Liver (tissue), 8 donors: ENCODE measurements at regions not wholly inside any gene's neighbourhood (a gene's known extent, or its start where the extent isn't known, plus 50 kb on each side); places are given as distances from the start of the nearest gene placed in this dataset.

Source experiments
- DNase-seq: peaks from one replicate; pipeline ENCODE4 v3.0.0-alpha.2; 2017; ENCODE audit warnings: low spot score
- H3K27ac ChIP-seq, 2 donors: one replicate each; pipeline ENCODE4 v1.7.0; 2013; ENCODE audit warnings: inconsistent platforms in 2 of 2, low read length in 2 of 2, control low read depth in 1 of 2, low read depth in 1 of 2, mild to moderate bottlenecking in 1 of 2
- H3K27me3 ChIP-seq, 4 donors: one replicate each; pipeline versions ENCODE4 v1.6.1 to v1.7.0; 2013; ENCODE audit warnings: low read length in 3 of 4, inconsistent platforms in 1 of 4, mild to moderate bottlenecking in 1 of 4, moderate library complexity in 1 of 4; ENCODE audit not compliant: control insufficient read depth in 4 of 4, insufficient read depth in 4 of 4
- H3K36me3 ChIP-seq, 4 donors: one replicate each; pipeline versions ENCODE4 v1.6.1 to v1.7.0; 2013; ENCODE audit warnings: low read length in 3 of 4, mild to moderate bottlenecking in 3 of 4, low read depth in 1 of 4, moderate library complexity in 1 of 4; ENCODE audit not compliant: control insufficient read depth in 4 of 4, insufficient read depth in 3 of 4
- H3K4me1 ChIP-seq, 4 donors: one replicate each; pipeline versions ENCODE4 v1.6.1 to v1.7.0; 2013; ENCODE audit warnings: low read length in 3 of 4, mild to moderate bottlenecking in 3 of 4, moderate library complexity in 1 of 4; ENCODE audit not compliant: control insufficient read depth in 4 of 4, insufficient read depth in 4 of 4
- H3K4me3 ChIP-seq, 3 donors: one replicate each; pipeline versions ENCODE4 v1.6.1 to v1.7.0; 2013; ENCODE audit warnings: low read length in 3 of 3, control low read depth in 1 of 3, low read depth in 1 of 3, mild to moderate bottlenecking in 1 of 3
- H3K9ac ChIP-seq, 2 donors: one replicate each; pipeline ENCODE4 v1.7.0; 2013; ENCODE audit warnings: low read length in 2 of 2, mild to moderate bottlenecking in 2 of 2, moderate library complexity in 2 of 2, control low read depth in 1 of 2, low read depth in 1 of 2
- H3K9me3 ChIP-seq, 4 donors: one replicate each; pipeline versions ENCODE4 v1.6.1 to v1.7.0; 2013; ENCODE audit warnings: low read length in 3 of 4; ENCODE audit not compliant: control insufficient read depth in 4 of 4
- ATF3 ChIP-seq: IDR thresholded peaks from 2 replicates; pipeline ENCODE4 v1.6.1; 2016; ENCODE audit warnings: antibody characterized with exemption
- CTCF ChIP-seq: fragments of 150-350 bp; IDR thresholded peaks from 2 replicates; pipeline ENCODE4 v1.5.1; 2017; ENCODE audit warnings: improper control_type of control experiment, low read depth, low read length; ENCODE audit not compliant: missing input control
- EGR1 ChIP-seq, 2 donors: IDR thresholded peaks; 2 replicates each; pipeline ENCODE4 v1.6.1; 2016 to 2018; ENCODE audit warnings: antibody characterized with exemption in 2 of 2, low read depth in 2 of 2
- GABPA ChIP-seq, 2 donors: IDR thresholded peaks in 1 of 2; conservative IDR thresholded peaks in 1 of 2; 2 replicates each; pipeline ENCODE4 v1.6.1; 2016; ENCODE audit warnings: antibody characterized with exemption in 2 of 2, mild to moderate bottlenecking in 1 of 2, moderate library complexity in 1 of 2
- HNF4A ChIP-seq, 2 donors: conservative IDR thresholded peaks; 2 replicates each; pipeline ENCODE4 v1.6.1; 2016; ENCODE audit warnings: antibody characterized with exemption in 2 of 2, mild to moderate bottlenecking in 2 of 2
- JUND ChIP-seq, 2 donors: IDR thresholded peaks; 2 replicates each; pipeline ENCODE4 v1.6.1; 2016; ENCODE audit warnings: antibody characterized with exemption in 2 of 2
- NR2F2 ChIP-seq: IDR thresholded peaks from 2 replicates; pipeline ENCODE4 v1.6.1; 2016; ENCODE audit warnings: antibody characterized with exemption
- RAD21 ChIP-seq, 2 donors: IDR thresholded peaks; 2 replicates each; pipeline ENCODE4 v1.6.1; 2016; ENCODE audit warnings: antibody characterized with exemption in 2 of 2, mild to moderate bottlenecking in 2 of 2
- REST ChIP-seq: IDR thresholded peaks from 2 replicates; pipeline ENCODE4 v1.6.1; 2016; ENCODE audit warnings: antibody characterized with exemption, mild to moderate bottlenecking
- RXRA ChIP-seq, 2 donors: IDR thresholded peaks; 2 replicates each; pipeline ENCODE4 v1.6.1; 2017 to 2018; ENCODE audit warnings: antibody characterized with exemption in 2 of 2, mild to moderate bottlenecking in 1 of 2
- TAF1 ChIP-seq: conservative IDR thresholded peaks from 2 replicates; pipeline ENCODE4 v1.6.1; 2016; ENCODE audit warnings: antibody characterized with exemption, mild to moderate bottlenecking
- YY1 ChIP-seq: IDR thresholded peaks from 2 replicates; pipeline ENCODE4 v1.6.1; 2016; ENCODE audit warnings: antibody characterized with exemption, mild to moderate bottlenecking
- ZBTB33 ChIP-seq: IDR thresholded peaks from 2 replicates; pipeline ENCODE4 v1.6.1; 2016; ENCODE audit warnings: antibody characterized with exemption
- WGBS: extraction: QIAGEN DNeasy Blood & Tissue Kit; methylation state at CpG from one replicate; pipeline ENCODE4 v1.1.7; 2013; 5-methylcytosine and 5-hydroxymethylcytosine counted together
- donor health status: healthy.
- donor health status: healthy.
- donor health status: healthy.
- donor health status: healthy.
- donor health status: healthy.

- no peak for DNase-seq
- H3K27ac ChIP-seq = no peak overlapping the region
- 85% methylated on average over 1 of the region's 1 CpG for WGBS
- H3K36me3 ChIP-seq = no peaks in the 10 kb centered on the region
- TF ChIP-seq ATF3 = no peak
- TF ChIP-seq HNF4A (conservative IDR thresholded peaks at IDR 0.05) = no peak
- TF ChIP-seq TAF1 = no peak
- no peak for TF ChIP-seq ZBTB33
- no peak for TF ChIP-seq RAD21 (IDR thresholded peaks at IDR 0.05)
- no peak for TF ChIP-seq EGR1 (IDR thresholded peaks at IDR 0.05; ENCODE audit: low read depth in 2 of 2)
- H3K27me3 ChIP-seq = no peaks in the 10 kb centered on the region
- no peak overlapping the region for H3K4me3 ChIP-seq
- H3K9ac ChIP-seq = no peak overlapping the region
- no peaks in the 10 kb centered on the region for H3K9me3 ChIP-seq
- H3K4me1 ChIP-seq = no peaks in the 10 kb centered on the region
Observed at GRCh38 chr18:65659912-65660311, 90.9 kb upstream of the CDH7 start.

GRCh38 chr18:65659312-65659711 lies 91.5 kb upstream of the CDH7 start:
- no peak for DNase-seq
- Histone ChIP-seq H3K9ac (no peak overlapping the region), H3K4me3 (no peak overlapping the region), H3K36me3 (no peaks in the 10 kb centered on the region), H3K27me3 (no peaks in the 10 kb centered on the region), H3K9me3 (no peaks in the 10 kb centered on the region), H3K27ac (no peak overlapping the region), H3K4me1 (no peaks in the 10 kb centered on the region)
- TF ChIP-seq GABPA (IDR thresholded peaks at IDR 0.05 in 1 of 2, conservative IDR thresholded peaks at IDR 0.05 in 1 of 2) (no peak), JUND (IDR thresholded peaks at IDR 0.05) (no peak), REST (no peak), YY1 (no peak), RAD21 (IDR thresholded peaks at IDR 0.05) (no peak), ATF3 (no peak)

GRCh38 chr18:65651192-65651591 lies 99.6 kb upstream of the CDH7 start:
- TF ChIP-seq ATF3 = no peak
- TF ChIP-seq NR2F2 = no peak
- TF ChIP-seq YY1 = no peak
- no peak for TF ChIP-seq REST
- TF ChIP-seq EGR1 (IDR thresholded peaks at IDR 0.05; ENCODE audit: low read depth in 2 of 2) = no peak
- no peak for TF ChIP-seq HNF4A (conservative IDR thresholded peaks at IDR 0.05)
- no peak for TF ChIP-seq JUND (IDR thresholded peaks at IDR 0.05)
- no peak for TF ChIP-seq RXRA (IDR thresholded peaks at IDR 0.05)
- no peak for TF ChIP-seq CTCF
- no peak for TF ChIP-seq GABPA (IDR thresholded peaks at IDR 0.05 in 1 of 2, conservative IDR thresholded peaks at IDR 0.05 in 1 of 2)
- 62% methylated on average over 4 of the region's 4 CpGs for WGBS
- peaks cover 0 to 1% (median 0%) of the 10 kb centered on the region in 4 donors for H3K9me3 ChIP-seq

More at GRCh38 chr18:65651192-65651591, 99.6 kb upstream of the CDH7 start:
- no peak for DNase-seq
- Histone ChIP-seq H3K9ac (no peak overlapping the region), H3K4me1 (no peaks in the 10 kb centered on the region), H3K27ac (no peak overlapping the region), H3K36me3 (no peaks in the 10 kb centered on the region), H3K4me3 (no peak overlapping the region), H3K27me3 (no peaks in the 10 kb centered on the region)
